ENCODE measurements at regions not wholly inside any gene's neighbourhood (a gene's known extent, or its start where the extent isn't known, plus 50 kb on each side); places are given as distances from the start of the nearest gene placed in this dataset.

- WGBS (ENCODE audit: insufficient coverage): 100% methylated on average over 3 of the region's 4 CpGs
- H3K4me3 ChIP-seq (replicated peaks in 1 of 3; ENCODE audit: low read depth in 2 of 3, low read length in 3 of 3): no peak overlapping the region
- no peaks in the 10 kb centered on the region for H3K36me3 ChIP-seq (replicated peaks in 1 of 2; ENCODE audit: control insufficient read depth in 1 of 2, insufficient read depth in 2 of 2, low read length in 2 of 2)
- peaks cover 0 to 5% (median 2%) of the 10 kb centered on the region in 7 donors for H3K9me3 Mint-ChIP-seq
- no peaks in the 10 kb centered on the region for H3K4me1 Mint-ChIP-seq
- intact Hi-C loops (cut with micrococcal nuclease): no loop called here
- no peaks in the 10 kb centered on the region for H3K36me3 Mint-ChIP-seq
- H3K27me3 Mint-ChIP-seq (ENCODE audit: low read depth in 3 of 3): no peaks in the 10 kb centered on the region
- no peak overlapping the region for H3K4me3 Mint-ChIP-seq
- no peaks in the 10 kb centered on the region for H3K79me2 ChIP-seq (ENCODE audit: insufficient read depth, low read length)
- no peaks in the 10 kb centered on the region for H3K27me3 ChIP-seq (ENCODE audit: control insufficient read depth in 2 of 2, insufficient read depth in 2 of 2, low read length in 2 of 2)
- H3K4me2 ChIP-seq (replicated peaks; ENCODE audit: extremely low read depth, low read length, poor library complexity, severe bottlenecking): no peak overlapping the region
- H4K20me1 ChIP-seq (ENCODE audit: insufficient read depth, low read length): no peaks in the 10 kb centered on the region
- H2AFZ ChIP-seq (ENCODE audit: insufficient read depth, low read depth, low read length, poor library complexity, severe bottlenecking): no peak overlapping the region
- TF ChIP-seq, protein P1, sequence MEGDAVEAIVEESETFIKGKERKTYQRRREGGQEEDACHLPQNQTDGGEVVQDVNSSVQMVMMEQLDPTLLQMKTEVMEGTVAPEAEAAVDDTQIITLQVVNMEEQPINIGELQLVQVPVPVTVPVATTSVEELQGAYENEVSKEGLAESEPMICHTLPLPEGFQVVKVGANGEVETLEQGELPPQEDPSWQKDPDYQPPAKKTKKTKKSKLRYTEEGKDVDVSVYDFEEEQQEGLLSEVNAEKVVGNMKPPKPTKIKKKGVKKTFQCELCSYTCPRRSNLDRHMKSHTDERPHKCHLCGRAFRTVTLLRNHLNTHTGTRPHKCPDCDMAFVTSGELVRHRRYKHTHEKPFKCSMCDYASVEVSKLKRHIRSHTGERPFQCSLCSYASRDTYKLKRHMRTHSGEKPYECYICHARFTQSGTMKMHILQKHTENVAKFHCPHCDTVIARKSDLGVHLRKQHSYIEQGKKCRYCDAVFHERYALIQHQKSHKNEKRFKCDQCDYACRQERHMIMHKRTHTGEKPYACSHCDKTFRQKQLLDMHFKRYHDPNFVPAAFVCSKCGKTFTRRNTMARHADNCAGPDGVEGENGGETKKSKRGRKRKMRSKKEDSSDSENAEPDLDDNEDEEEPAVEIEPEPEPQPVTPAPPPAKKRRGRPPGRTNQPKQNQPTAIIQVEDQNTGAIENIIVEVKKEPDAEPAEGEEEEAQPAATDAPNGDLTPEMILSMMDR (IDR thresholded peaks at IDR 0.05): no peak
- H3K27ac Mint-ChIP-seq: no peak overlapping the region
- H3K9me3 ChIP-seq (replicated peaks in 1 of 2; ENCODE audit: control insufficient read depth in 1 of 2, insufficient read depth in 1 of 2, low read length in 2 of 2): no peaks in the 10 kb centered on the region
- H3K9ac ChIP-seq (ENCODE audit: insufficient read depth, low read length, poor library complexity, severe bottlenecking): no peak overlapping the region
- H3K27ac ChIP-seq (ENCODE audit: low read depth in 1 of 2, low read length in 2 of 2): no peak overlapping the region
- no peaks in the 10 kb centered on the region for H3K4me1 ChIP-seq (ENCODE audit: control insufficient read depth in 1 of 2, insufficient read depth in 2 of 2, low read length in 2 of 2)
- DNase-seq: no peak
Measured at GRCh38 chr4:120211408-120212015, 144.9 kb upstream of the MAD2L1 start.

GRCh38 chr4:120209706-120210105 is 143.1 kb upstream of the MAD2L1 start:
- TF ChIP-seq, protein P1 (IDR thresholded peaks at IDR 0.05): no peak
- no peak for DNase-seq
- H3K4me2 ChIP-seq (replicated peaks; ENCODE audit: extremely low read depth, low read length, poor library complexity, severe bottlenecking): no peak overlapping the region
- Mint-ChIP-seq H3K27me3 (ENCODE audit: low read depth in 3 of 3) (no peaks in the 10 kb centered on the region), H3K27ac (no peak overlapping the region), H3K4me3 (no peak overlapping the region), H3K36me3 (no peaks in the 10 kb centered on the region), H3K9me3 (peaks cover 0 to 5% (median 2%) of the 10 kb centered on the region in 7 donors), H3K4me1 (no peaks in the 10 kb centered on the region)
- no peak overlapping the region for H3K27ac ChIP-seq (ENCODE audit: low read depth in 1 of 2, low read length in 2 of 2)
- no CpG with 5 or more reads among the region's 4 CpGs for WGBS (ENCODE audit: insufficient coverage)
- H3K36me3 ChIP-seq (replicated peaks in 1 of 2; ENCODE audit: control insufficient read depth in 1 of 2, insufficient read depth in 2 of 2, low read length in 2 of 2): no peaks in the 10 kb centered on the region
- no peak overlapping the region for H2AFZ ChIP-seq (ENCODE audit: insufficient read depth, low read depth, low read length, poor library complexity, severe bottlenecking)
- H3K4me1 ChIP-seq (ENCODE audit: control insufficient read depth in 1 of 2, insufficient read depth in 2 of 2, low read length in 2 of 2): no peaks in the 10 kb centered on the region
- intact Hi-C loops (cut with micrococcal nuclease): no loop called here
- H3K27me3 ChIP-seq (ENCODE audit: control insufficient read depth in 2 of 2, insufficient read depth in 2 of 2, low read length in 2 of 2): no peaks in the 10 kb centered on the region
- H3K4me3 ChIP-seq (replicated peaks in 1 of 3; ENCODE audit: low read depth in 2 of 3, low read length in 3 of 3): no peak overlapping the region
- H3K9me3 ChIP-seq (replicated peaks in 1 of 2; ENCODE audit: control insufficient read depth in 1 of 2, insufficient read depth in 1 of 2, low read length in 2 of 2): no peaks in the 10 kb centered on the region
- no peaks in the 10 kb centered on the region for H3K79me2 ChIP-seq (ENCODE audit: insufficient read depth, low read length)
- no peaks in the 10 kb centered on the region for H4K20me1 ChIP-seq (ENCODE audit: insufficient read depth, low read length)
- H3K9ac ChIP-seq (ENCODE audit: insufficient read depth, low read length, poor library complexity, severe bottlenecking): no peak overlapping the region
